ENCODE measurements at regions not wholly inside any gene's neighbourhood (a gene's known extent, or its start where the extent isn't known, plus 50 kb on each side); places are given as distances from the start of the nearest gene placed in this dataset.
"Not testable (repeated sequence)": the region's sequence is repeated elsewhere in the genome, so short reads cannot be mapped to it uniquely, and the experiment has no call there.

- DNase-seq, result no peak
- Histone ChIP-seq H3K27me3 (no peaks in the 10 kb centered on the region), H3K4me3 (no peak overlapping the region), H3K36me3 (no peaks in the 10 kb centered on the region), H3K9me3 (no peaks in the 10 kb centered on the region)
Measured at GRCh38 chr12:9319044-9319841, 111.0 kb upstream of the PZP start.

DNA sequence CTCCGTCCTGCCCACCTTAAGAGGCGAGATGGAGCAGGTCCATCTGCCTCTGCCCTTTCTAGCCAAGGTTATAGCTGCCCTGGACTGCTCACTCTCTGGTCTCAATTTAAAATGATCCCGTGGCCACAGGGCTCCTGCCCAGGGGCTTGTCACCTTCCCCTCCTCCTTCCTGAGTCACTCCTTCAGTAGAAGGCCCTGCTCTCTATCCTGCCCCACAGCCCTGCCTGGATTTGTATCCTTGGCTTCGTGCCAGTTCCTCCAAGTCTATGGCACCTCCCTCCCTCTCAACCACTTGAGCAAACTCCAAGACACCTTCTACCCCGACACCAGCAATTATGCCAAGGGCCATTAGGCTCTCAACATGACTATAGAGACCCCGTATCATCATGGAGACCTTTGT, 105.3 kb upstream of the PZP start:
- H3K36me3 ChIP-seq, H3K4me3 ChIP-seq, H3K9me3 ChIP-seq, H3K27me3 ChIP-seq, DNase-seq: not testable (repeated sequence)

GRCh38 chr12:9312406-9313392, 104.5 kb upstream of the PZP start:
- not testable (repeated sequence) for H3K9me3 ChIP-seq, H3K4me3 ChIP-seq, H3K27me3 ChIP-seq, DNase-seq, H3K36me3 ChIP-seq

DNA sequence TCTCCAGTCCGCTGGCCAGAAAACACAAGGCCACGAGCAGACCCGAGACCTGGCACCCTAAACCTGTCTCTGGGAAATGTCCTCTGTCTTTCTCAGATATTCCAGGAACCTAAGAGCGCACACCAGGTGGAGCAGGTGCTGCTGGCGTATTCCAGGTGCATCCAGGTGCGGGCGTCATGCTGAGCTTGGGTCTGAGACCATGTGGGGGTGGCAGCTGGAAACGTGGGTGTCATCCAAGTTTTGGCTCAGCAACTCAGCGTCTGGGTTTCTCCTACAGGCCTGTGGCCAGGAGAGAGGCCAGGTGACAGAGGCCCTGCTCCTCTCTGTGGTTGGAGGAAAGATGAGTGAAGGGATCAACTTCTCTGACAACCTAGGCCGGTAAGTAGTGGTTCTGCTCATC, 103.3 kb upstream of the PZP start:
- DNase-seq, H3K9me3 ChIP-seq, H3K36me3 ChIP-seq, H3K27me3 ChIP-seq, H3K4me3 ChIP-seq: not testable (repeated sequence)

- not testable (repeated sequence) for H3K4me3 ChIP-seq, DNase-seq, H3K9me3 ChIP-seq, H3K36me3 ChIP-seq, H3K27me3 ChIP-seq
Measured at GRCh38 chr12:9310645-9311044, 102.5 kb upstream of the PZP start.

DNA sequence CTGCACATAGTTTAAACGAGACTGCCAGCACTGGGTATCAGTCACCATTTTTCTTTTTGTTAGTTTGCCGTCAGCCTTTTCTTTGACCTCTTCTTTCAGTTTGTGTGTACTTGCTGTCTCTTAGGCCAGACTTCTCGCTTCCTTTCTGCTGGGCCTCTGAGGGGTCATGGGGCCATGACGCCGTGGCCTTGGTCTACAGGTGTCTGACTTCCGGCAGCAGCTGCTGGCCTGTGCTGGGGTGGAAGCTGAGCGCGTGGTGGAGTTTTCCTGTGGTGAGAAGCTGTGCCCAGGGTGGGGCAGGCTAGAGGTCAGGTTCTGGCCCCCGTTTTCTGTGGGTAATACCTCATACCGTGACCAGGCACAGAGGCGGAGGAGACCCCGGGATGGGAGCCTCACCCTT, 101.6 kb upstream of the PZP start:
- not testable (repeated sequence) for DNase-seq, H3K4me3 ChIP-seq

DNA sequence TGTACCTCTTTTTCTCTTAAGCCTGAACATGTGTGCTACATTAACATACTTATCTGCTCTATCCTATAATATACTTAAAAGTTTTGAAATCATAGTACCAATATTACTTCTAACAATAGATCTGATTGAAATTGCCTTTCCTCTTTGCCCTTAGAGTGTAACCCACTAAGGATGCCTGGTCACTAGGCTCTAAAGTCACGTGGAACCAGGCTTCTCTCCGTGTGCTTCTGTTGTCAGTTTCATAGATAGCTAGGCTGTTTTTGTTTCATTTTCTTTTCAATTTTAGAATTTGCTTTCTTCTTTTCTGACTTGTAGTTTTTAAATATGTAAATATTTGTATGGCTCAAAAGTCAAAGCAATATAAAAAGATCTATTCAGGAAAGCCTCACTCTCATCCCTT, 100.5 kb upstream of the PZP start:
- H3K36me3 ChIP-seq, H3K27me3 ChIP-seq, DNase-seq, H3K4me3 ChIP-seq, H3K9me3 ChIP-seq: not testable (repeated sequence)

More for the DNA sequence above, 101.6 kb upstream of the PZP start:
- H3K36me3 ChIP-seq, H3K27me3 ChIP-seq, H3K9me3 ChIP-seq: not testable (repeated sequence)

GRCh38 chr12:9308163-9308562, 100.0 kb upstream of the PZP start:
- H3K4me3 ChIP-seq, H3K9me3 ChIP-seq, H3K36me3 ChIP-seq, DNase-seq, H3K27me3 ChIP-seq: not testable (repeated sequence)

DNA sequence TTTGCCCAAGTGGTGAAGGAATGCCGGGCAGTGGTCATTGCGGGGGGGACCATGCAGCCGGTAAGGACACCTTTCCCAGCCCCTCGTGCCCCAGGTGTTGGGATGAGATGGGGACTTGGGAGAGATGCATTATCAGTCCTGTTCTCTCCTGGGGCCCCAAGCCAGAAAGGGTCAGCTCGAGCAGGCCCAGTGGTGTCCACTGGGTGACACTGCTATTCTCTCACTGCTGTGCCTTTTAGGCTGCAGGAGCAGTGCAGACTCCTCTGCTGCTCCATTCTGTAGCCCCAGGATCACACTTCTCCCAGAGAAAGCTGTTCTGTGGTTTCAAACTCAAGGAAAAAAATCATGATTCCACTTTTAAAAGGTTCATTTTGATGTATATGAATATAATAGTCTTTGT, 99.1 kb upstream of the PZP start:
- not testable (repeated sequence) for H3K36me3 ChIP-seq, H3K9me3 ChIP-seq, DNase-seq, H3K4me3 ChIP-seq, H3K27me3 ChIP-seq

GRCh38 chr12:9306004-9306403, 97.8 kb upstream of the PZP start:
- not testable (repeated sequence) for DNase-seq, H3K4me3 ChIP-seq, H3K36me3 ChIP-seq, H3K27me3 ChIP-seq, H3K9me3 ChIP-seq

GRCh38 chr12:9304540-9304939, 96.3 kb upstream of the PZP start:
- not testable (repeated sequence) for H3K9me3 ChIP-seq, H3K36me3 ChIP-seq, DNase-seq, H3K27me3 ChIP-seq, H3K4me3 ChIP-seq

DNA sequence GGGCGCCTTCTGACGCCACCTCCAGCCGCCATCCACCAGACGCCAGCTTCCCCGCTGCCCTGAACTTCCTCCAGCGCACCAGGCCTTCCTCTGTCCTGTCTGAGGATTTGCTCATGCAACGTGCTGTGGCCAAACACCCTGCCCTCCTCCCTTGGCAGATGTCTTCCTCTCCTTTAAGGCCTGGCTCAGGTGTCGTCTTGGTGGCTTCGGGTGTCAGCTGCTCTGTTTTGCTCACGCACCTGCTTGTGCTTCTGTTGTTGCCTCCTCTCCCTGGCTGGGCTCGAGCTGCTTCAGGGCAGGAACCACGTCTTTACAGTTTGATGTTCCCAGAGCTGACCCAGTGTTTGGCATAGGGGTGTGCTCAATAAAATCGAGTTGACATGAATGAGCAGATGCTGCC, 87.7 kb upstream of the PZP start:
- H3K36me3 ChIP-seq, H3K4me3 ChIP-seq, DNase-seq, H3K9me3 ChIP-seq, H3K27me3 ChIP-seq: not testable (repeated sequence)

DNA sequence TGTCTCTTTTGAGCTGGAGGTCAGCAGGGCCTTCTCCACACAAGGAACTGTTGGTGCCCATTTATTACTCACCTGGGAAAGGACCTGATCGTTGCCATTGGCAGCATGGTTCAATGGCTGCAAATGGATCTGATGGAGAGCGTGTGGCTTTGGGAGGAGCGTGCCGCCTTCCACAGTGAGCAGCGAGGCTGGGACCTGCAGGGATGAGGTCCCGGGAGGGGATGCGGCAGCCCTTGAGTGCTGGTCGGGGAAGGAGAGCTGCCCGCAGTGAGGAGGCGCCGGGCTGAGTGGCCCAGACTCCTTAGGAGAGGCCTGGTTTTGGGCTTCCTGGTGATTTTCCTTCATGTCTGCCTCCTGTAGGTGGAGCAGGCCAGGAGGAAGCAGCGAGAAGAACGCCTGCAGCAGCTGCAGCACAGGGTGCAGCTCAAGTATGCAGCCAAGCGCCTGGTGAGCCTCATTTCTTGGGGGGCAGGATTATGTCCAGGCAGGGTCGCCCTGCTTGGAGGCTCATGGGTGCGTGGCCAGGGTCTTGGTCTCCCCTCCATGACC, 86.0 kb upstream of the PZP start:
- not testable (repeated sequence) for H3K27me3 ChIP-seq, H3K9me3 ChIP-seq

DNA sequence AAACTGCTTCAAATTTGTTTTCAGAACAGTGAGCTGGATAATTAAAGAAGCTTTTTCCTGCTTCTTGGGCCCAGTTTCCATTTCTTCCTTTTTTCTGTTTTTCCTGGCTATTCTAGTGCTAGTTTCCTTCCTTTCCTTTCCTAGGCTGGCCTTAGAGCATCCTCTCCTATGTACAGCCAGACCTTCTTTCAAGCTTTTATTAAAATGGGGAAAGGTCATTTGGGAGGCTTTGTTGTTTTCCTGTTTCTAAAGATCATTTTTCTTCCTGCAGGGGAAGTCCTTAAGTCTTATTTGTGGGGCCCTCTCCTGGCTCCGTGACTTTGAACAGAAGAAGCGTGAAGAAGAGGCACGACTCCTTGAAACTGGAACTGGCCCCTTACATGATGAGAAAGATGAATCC, 85.2 kb upstream of the PZP start:
- H3K36me3 ChIP-seq, H3K4me3 ChIP-seq, H3K27me3 ChIP-seq, H3K9me3 ChIP-seq, DNase-seq: not testable (repeated sequence)

More for the DNA sequence above, 86.0 kb upstream of the PZP start:
- H3K36me3 ChIP-seq, DNase-seq, H3K4me3 ChIP-seq: not testable (repeated sequence)

- H3K27me3 ChIP-seq, H3K36me3 ChIP-seq, H3K4me3 ChIP-seq, DNase-seq, H3K9me3 ChIP-seq: not testable (repeated sequence)
Measured at GRCh38 chr12:9289984-9290383, 81.8 kb upstream of the PZP start.

GRCh38 chr12:9284724-9285123, 76.5 kb upstream of the PZP start:
- not testable (repeated sequence) for H3K4me3 ChIP-seq

DNA sequence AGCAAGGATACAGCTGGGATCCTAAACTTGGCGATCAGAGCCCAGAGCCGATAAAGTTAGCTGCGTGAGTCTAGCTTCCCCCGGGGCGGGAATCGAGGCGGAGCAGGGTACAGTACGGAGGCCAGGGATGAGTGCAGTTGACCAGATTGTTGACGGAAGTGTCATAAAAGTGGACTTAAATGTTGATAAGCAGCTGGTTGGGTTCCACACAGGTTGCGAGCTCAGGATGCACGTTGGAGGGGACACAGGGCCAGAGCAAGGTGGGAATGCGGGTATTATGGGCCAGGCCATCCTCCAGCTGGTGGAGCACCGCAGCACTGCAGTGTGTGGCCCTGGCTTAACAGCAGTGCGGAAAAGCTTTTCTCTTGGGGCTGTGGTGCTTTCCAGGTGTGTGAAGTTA, 76.0 kb upstream of the PZP start:
- DNase-seq, result peak; percentile 16
- not testable (repeated sequence) for H3K27me3 ChIP-seq, H3K9me3 ChIP-seq, H3K4me3 ChIP-seq, H3K36me3 ChIP-seq

More at GRCh38 chr12:9284724-9285123, 76.5 kb upstream of the PZP start:
- not testable (repeated sequence) for DNase-seq, H3K27me3 ChIP-seq, H3K9me3 ChIP-seq, H3K36me3 ChIP-seq

Measured in MG63 (cell line).